GM21576 (cell line): ENCODE measurements at regions not wholly inside any gene's neighbourhood (a gene's known extent, or its start where the extent isn't known, plus 50 kb on each side); places are given as distances from the start of the nearest gene placed in this dataset.
A peak's percentile ranks its signal among the peaks of the same experiment; 100 is the strongest.

Experiments used
- ATAC-seq: cut with Tn5 transposase; IDR thresholded peaks from one replicate; pipeline ENCODE4 v1.9.1; 2021; ENCODE audit warnings: mild to moderate bottlenecking, moderate library complexity; ENCODE audit not compliant: unreplicated experiment

DNA sequence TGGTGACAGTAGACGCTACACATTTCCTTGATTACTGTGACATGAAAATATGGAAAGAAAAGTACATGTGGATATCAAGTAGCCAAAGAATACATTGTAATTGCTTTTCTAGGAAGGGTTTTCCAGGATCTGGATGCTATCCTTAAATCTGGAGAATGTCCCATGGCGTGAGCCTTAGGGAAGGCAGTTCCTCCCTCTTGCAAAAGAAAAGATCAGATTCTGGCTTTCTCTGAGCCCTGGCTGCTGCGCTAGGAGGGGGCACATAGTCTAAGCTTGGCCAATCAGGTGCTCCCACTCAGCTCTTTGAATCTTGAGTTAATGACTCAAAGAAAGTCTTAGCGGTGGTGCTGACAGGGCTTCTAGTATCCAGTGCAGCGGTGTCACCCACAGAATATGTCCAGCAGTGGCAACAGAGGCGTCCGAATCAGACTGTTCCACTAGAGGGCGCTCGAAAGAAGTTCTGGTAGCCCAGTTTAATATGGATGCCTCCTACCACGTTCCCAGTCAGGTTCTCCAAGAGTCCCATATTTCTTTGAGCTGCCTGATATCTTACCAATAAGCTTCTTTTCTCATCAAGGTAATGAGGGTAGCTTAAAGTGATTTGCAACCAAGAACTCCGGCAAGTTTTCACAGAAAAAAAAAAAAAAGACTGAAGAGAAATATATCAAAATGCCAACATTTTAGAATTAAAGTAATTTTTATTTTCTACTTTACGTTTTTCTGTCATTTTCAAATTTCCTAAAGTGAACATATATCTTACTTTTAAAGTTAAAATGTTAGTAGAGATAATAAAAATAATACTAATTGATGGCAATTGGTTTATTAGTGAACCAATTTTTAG is 213.4 kb upstream of the S100G start:
- peak; percentile 76 for ATAC-seq

DNA sequence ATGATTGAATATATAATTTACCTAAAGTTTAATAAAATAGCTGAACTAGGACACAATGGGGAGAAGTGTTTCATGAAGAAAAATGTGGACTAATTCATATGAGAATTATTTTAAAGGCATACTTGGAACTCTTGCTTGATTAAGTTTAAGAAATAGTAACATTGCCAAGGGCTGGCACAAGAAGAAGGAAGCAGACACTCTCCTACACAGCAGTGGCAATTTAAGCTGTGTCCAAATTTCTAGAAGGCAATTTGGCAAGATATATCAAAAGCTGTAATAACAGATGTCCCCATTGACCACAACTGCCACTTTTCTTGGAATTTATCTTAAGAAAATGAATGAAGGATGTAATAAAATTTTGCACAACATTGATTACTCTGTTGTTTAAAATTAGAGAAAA is 209.5 kb upstream of the S100G start:
- ATAC-seq: no peak

DNA sequence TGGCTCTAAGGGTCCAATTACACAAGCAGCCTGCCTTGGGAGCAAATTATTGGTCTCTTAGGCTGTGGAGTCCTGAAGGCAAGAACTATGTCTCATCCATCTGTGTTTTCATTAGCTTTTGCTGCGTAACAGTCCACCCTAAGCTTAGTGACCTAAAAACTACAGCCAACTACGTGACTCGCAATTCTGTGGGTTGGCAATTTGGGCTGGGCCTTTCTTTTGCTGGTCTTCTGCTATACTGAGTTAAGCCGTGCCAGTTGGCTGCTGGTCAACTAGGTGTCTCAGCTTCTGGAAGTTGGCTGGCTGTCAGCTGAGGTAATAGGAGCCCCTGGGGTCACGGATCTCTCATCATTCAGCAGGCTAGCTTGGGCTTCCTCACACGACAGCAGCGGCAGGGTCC is 205.6 kb upstream of the S100G start:
- ATAC-seq: no peak

DNA sequence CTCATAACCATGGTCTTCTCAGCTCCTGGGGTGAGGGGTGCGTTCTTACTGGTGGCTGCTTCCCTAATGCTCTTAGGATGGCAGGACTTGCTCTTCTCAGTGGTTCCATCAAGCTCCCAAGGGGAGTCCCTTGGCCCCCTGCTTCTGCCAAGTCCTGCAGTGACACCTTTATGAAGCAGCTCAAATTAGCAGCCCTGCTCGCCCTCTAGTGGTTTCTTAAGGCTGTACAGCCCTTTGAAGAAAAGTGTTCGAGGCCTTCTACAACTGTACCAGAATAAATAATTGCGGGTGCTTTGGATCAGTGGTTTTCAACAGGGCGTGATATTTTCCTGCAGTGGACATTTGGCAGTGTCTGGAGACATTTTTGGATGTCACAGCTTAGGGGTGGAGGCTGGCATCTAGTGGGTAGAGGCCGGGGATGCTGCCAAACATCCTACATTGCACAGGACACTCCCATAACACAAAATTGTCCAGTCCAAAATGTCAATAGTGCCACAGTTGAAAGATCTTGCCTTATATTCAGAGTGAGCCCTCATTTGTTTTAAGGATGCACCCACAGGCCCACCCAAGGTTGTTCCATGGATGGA is 204.7 kb upstream of the S100G start:
- ATAC-seq: peak; percentile 85

DNA sequence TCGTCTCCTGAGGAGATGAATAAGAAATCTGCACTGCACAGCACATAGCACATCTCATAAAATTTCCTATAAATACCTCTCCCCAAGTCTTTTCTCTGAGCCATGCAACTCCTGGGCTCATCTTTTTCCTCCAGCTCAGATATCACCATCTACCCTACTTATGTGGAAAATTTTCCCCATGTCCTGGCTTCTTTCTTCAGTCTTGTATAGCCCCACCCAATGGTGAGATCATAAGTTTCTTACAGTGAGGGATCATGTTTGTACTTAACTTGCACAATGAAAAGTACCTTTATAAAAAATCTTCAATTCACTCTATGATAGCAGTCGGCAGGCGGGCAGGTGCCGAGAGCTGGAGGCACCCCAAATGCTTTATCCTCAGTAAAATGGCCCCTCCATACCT is 198.6 kb upstream of the S100G start:
- no peak for ATAC-seq

DNA sequence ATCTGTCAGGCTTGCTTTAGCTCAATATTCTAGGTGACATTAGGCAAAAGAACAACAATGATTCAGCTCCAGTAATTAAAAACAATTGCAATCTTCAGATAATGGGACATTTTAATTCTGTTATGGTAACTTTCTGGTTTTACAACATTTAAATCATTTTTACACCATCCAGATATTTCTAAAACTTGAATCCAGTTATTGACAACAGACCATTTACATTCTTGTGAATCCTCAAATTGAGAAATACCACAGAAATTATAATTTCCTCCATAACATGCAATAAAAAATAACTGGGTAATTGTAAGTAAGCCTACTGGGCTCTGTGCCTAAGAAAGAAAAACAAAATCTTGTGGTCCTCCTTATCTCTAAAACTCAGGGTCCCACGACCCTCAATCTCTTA is 195.0 kb upstream of the S100G start:
- no peak for ATAC-seq

DNA sequence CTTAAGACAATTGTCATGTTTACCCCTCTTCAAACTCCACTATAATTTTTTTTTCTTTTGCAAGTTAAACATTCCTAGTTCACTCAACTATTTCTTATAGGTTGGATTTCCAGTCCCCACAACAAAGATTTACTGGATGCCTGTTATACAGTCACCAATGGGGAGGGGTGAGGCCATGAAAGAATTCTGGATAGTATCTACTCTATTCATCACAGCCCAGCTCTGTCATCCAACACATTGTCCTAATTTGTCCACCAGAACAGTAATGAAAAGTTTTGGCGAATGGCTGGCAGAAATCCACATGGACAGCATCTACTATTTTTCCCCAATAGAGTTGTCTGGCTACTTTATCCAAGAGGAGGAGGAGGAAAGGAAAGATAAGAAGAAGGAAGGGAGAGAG is 192.7 kb upstream of the S100G start:
- no peak for ATAC-seq

DNA sequence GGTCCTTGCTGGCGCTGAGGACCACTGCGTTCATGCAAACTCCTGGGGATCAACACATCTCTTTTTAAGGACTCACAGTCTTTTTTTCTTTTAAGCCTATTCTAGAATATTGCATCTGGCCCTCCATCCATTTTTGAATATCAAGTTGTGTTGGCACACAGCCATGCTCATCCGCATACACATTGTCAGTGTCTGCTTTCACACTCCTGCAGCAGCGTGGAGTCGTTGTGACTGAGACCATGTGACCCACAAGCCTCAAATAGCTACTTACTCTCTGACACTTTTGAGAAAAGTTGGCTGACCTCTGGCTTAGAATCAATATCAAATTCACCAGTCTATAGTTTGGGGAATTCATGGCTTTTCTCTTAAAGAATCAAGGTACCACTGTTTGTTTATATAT is 191.8 kb upstream of the S100G start:
- ATAC-seq: no peak

DNA sequence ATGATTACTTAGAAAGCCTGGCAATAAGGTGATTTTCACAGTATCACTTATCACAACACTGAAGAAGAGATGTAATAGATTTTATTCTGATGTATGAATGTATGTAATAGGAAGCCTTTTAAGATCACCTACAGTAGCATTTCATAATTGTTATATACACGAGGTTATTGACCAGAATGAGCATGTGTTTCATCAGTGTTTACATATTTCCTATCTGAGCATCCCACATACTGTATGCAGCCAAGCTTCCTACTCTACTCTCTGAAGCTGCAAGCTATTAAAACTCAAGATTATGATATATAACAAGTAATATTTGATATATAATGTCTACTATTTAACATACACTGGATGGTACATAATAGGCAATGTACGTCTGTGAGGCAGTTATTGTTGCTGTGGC is 190.9 kb upstream of the S100G start:
- ATAC-seq: no peak

DNA sequence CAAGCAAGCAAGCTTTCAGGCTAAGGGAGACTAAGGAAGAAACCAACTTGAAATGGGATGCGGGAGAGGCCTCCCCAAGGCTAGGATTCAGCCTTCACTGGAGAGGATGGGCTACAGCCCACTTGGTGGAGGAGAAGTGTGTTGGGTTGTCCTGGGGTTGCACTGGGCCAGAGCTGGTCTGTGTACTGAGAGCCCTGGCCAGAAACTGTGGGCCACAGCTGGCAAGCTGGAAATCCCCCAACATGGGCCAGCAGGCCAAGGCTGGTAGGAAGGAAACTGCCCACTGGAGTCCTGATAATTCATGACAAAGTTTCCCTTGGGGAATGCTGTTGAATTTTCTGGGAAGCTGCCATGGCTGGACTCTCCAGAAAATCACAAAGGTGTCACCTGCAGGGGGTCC is 188.0 kb upstream of the S100G start:
- no peak for ATAC-seq

DNA sequence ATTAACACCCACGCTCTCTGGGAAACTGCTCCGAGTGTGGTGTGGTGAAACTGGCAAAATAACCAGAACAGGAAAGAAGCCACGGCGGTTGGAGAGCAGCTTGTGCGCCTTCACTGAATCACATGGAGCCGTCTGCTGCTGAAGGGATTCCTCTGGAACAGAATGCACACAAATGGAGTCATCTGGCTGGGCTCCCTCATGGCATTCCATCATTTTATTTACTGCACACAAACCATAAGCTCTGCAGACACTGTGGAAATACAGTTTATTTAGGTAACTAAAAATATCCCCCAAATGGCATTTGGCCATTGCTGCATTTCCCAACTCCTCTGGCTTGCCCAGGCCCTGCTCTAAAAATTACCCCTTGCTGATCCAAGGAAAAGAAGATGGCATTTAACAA is 187.0 kb upstream of the S100G start:
- no peak for ATAC-seq

DNA sequence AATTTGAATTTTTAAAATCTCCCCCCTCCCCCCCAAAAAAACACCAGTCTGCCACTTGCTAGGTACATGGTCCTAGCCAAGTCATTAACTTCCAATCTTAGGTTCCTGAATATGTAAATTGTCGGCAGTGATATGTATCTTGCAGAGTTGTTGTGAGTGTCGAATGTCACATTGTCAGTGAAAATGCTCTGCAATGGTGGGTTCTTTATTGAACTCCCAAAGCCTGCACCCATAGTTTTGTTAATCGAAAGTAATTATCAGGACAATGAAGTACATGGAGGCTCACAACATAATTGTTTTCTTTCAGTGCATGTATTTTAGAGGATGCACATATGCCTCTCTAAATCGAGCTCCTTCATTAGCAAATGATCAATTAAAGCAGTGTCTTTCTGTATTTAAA is 185.6 kb upstream of the S100G start:
- no peak for ATAC-seq

DNA sequence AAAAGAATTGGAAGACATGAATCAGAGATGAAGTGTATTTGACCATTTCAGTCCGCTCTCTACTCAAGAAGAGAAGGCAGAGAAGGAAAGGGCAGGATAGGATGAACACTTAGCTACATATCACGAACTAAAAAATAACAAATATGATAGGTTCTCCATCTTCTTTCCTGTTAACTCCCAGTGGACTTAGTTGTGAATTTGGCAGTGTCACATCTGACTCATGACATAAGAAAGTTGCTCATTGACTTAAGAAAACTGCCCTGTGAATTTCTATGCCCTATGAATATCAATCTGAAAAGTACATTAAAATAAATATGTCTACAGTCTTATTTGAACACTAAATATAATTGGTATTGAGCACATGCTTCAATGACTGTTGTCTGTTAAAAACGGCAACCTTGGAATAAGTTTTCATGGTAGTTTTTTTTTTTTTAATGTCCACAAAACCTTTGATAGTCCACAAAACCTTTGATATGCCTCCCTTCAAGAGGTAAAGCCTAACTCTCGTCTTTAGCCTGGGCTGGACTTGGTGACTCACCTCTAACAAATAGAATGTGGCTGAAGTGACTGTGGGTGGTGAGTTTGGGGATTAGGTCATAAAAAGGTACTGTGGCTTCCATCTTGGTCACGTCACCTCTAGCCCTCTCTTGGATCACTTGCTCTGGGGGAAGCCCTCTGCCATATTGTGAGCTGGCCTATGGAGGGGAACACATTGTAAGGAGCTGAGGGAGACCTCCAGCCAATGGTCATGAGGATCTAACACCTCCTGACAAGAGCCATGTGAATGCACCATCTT is 184.7 kb upstream of the S100G start:
- ATAC-seq: no peak

DNA sequence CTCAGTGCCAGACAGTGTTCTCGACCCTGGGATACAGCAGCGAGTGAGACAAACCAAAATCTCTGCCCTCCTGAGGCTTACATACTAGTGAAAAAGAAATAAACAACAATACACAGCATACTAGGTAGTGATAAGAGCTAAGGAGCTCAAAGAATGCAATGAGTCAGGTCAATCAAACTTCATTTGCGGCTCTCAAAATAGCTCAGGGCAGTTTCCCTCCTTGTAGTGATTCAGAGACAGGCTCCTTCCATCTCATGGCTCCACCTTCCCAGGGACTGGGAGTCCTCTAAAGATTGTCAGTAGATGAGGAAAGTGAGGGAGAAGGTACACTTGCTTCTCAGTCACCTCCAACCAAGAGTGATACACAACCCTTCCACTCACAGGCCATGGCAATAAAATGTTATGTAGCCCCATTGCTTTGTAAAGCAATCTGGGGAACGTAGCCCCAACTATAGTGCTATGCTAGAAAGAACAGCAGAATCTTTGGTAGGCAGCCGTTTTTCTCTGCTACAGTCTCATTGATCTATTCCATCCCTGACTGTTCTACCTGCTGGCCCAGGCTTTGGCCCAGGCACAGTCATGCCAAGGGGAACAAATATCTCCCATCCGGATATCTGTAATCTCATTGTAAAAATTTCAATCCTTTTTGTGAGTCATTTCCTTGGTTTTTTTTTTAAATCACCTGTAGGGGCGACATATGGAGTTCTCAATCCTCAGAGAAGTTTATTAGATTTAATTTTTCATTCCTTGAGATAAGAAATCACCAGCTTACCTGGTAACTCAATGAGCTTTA is 183.1 kb upstream of the S100G start:
- no peak for ATAC-seq

DNA sequence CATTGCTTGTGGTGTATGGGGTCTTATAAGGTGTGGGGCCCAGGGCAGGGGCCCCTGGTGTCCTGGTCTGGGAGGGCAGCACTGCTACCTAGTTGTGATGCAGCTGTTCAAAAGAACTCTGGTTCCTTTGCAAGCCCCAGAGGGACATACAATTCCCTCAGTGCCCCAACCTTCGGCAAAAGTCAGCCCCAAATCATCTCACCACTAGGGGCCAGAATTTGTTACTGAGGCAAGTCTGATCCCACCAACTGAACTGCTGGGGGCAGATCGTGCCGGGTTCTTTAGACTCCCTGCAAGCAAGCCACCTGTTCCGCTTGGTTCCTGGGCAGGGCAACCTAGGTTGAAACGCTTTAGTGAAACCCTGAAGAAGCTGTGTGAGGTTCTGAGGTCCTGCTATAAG is 180.1 kb upstream of the S100G start:
- no peak for ATAC-seq

DNA sequence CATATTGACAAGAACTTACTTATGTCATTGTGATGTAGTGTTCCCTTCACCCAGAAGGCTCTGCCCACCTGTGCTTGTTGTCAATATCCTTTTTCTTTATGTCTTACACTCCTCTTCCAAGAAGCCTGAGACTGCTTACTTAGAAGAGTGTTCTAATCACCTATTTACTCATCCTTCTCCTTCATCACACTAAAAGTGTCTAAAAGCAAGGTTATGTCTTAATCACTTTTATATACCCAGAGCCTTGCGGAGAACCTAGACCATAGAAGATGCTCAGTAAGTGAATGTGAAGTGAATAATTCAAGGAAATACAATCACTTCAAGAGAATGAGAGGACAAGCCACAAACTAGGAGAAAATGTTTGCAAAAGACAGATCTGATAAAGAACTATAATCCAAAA is 177.6 kb upstream of the S100G start:
- no peak for ATAC-seq

DNA sequence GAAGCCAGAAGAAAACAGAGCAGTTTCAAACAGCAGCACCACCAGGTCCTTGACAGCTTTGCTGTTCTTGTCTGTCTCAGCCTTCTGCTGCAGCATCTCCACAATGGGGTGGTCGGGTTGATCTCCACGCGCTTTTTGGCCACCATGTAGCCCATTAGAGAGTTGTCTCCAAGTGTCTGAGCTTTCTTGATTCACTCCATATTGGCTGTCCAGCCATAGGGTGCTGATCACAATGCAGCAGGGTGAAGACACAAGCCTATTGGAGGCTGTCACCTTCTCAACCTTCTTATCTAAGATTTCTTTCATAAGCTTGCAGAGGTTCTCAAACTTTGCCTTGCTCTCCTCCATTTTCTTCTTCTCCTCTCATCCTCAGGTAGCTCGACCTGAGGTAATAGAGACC is 175.4 kb upstream of the S100G start:
- ATAC-seq: no peak

DNA sequence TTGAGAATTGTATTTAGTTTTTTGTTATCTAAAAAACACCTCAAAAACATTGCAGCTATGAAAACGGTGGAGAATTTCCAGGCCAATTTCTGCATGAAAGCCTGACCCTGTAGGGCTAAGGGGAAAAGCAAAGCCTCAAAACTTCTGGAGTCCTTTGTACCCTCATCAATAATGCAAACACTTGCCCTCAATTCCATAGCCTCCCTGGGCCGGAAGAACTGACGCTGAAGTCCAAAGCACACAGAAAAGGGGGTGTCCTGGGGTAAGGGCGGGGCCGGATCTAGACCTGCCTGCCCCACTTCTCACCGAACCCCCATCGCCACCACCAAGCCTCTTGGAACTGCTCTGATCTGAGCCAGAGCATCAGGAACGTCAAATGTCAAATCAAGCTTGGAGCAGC is 173.9 kb upstream of the S100G start:
- ATAC-seq: no peak

DNA sequence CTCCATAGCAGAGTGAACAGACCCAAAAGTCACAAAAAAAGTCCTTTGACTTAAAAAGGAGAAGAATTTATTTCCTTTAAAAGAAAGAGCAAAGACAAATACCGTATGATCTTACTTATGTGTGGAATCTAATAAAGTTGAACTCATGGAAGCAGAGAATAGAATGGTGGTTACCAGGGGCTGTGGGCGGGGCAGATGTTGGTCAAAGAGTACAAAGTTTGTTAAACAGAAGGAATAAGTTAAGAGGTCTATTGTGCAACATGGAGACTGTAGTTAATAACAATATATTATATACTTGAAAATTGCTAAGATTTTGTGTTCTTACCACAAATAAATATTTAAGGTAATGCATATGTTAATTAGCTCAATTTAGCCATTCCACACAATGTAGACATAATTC is 173.3 kb upstream of the S100G start:
- no peak for ATAC-seq

DNA sequence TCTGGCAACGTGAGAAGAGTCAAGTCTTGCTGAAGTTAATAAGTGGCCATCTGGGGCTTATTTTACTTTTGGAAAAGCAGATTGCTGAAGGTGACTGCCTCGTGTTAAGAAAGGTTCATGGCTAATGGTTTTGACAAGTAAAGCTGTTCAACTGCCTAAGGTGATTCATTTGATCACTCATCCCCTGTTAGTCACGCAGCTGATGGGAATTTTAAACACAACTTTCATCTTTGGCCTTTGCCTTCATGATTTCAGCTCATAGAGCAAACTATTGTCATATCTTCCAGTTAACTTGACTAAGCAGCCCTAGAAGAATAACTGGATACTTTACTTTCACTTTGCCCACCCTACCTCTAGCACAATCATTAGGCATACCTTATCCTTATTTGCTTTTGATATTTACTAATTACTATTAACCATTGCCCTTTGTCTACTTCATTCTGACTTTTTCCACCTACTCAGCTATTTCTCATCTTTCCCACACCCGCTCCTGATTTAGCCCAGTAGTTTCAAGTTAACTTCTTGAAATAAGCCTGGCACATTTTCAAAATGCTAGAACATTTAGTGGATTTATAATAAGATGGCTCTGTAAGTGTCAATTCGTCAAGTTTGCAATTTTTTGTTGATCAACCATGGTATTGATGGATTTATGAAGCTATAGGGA is 170.6 kb upstream of the S100G start:
- no peak for ATAC-seq

DNA sequence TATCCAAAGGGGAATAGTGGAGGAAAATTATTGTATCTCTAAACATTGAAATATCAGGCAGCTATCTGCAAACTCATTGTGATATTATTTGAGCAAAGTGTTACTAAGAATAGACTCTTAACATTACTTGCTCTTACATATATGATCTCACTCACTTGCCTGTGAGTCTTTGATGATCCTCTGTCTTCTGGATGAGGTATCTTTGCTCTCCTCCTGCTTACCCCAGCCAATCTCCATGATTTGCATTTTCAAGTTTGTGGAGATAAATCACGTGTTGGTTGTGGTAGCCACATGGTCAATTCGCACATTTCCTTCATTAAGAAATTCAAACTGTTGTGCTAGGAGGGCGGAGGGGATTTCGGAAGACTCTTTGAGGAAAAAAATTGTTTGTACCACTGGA is 169.9 kb upstream of the S100G start:
- no peak for ATAC-seq
